B cell (primary cell): ENCODE measurements at regions not wholly inside any gene's neighbourhood (a gene's known extent, or its start where the extent isn't known, plus 50 kb on each side); places are given as distances from the start of the nearest gene placed in this dataset.

Experiments used
- ATAC-seq: fragments of 200-7000 bp; cut with Tn5 transposase; one replicate; pipeline ENCODE4 v1.10.0; 2021; ENCODE audit warnings: low read depth, mild to moderate bottlenecking, moderate number of reproducible peaks, moderate library complexity
- CTCF ChIA-PET: fragments of 350-600 bp; sonication (Branson Sonifier 250); formaldehyde crosslinking; loops from one replicate; lab custom pipeline; 2021; ENCODE audit warnings: antibody characterized with exemption, inconsistent platforms; lab: Charles Lee
- POLR2A ChIA-PET: fragments of 350-600 bp; sonication (Branson Sonifier 250); formaldehyde crosslinking; loops from one replicate; lab custom pipeline; 2021; ENCODE audit warnings: antibody characterized with exemption; lab: Charles Lee
- DNase-seq: peaks from one replicate; pipeline ENCODE4 v3.0.0; 2013
- H2AFZ ChIP-seq: 2 replicates; pipeline ENCODE4 v1.6.1; 2012; ENCODE audit warnings: mild to moderate bottlenecking, low read depth, low read length; ENCODE audit not compliant: insufficient read depth, poor library complexity, severe bottlenecking
- H3K27ac ChIP-seq, 2 donors: 1 replicate in 1 of 2; 2 replicates in 1 of 2; pipeline ENCODE4 v1.5.1; 2012 to 2013; ENCODE audit warnings: low read length in 2 of 2, mild to moderate bottlenecking in 2 of 2, moderate library complexity in 1 of 2
- H3K27me3 ChIP-seq, 4 experiments: fragments of 200-600 bp in 1 of 4; sonication (generic) in 1 of 4; replicated peaks in 1 of 4; 1 replicate in 2 of 4; 2 replicates in 2 of 4; pipeline versions ENCODE4 v1.6.1 to v1.7.0; 2013 to 2016; ENCODE audit warnings: low read length in 3 of 4, mild to moderate bottlenecking in 2 of 4, mixed read lengths in 1 of 4, moderate library complexity in 1 of 4; ENCODE audit not compliant: insufficient read depth in 4 of 4, control insufficient read depth in 3 of 4; ENCODE audit errors: control extremely low read depth in 1 of 4
- H3K36me3 ChIP-seq, 2 experiments: replicated peaks in 1 of 2; 1 replicate in 1 of 2; 2 replicates in 1 of 2; pipeline versions ENCODE4 v1.6.1 to v1.7.1; 2013; ENCODE audit warnings: low read length in 1 of 2; ENCODE audit not compliant: insufficient read depth in 2 of 2, control insufficient read depth in 1 of 2; ENCODE audit errors: control extremely low read depth in 1 of 2, extremely low read depth in 1 of 2
- H3K4me1 ChIP-seq, 2 donors: fragments of 200-600 bp in 1 of 2; sonication (generic) in 1 of 2; 1 replicate in 1 of 2; 2 replicates in 1 of 2; pipeline versions ENCODE4 v1.5.1 to v1.6.1; 2013 to 2017; ENCODE audit warnings: low read length in 2 of 2; ENCODE audit not compliant: control insufficient read depth in 2 of 2, insufficient read depth in 2 of 2
- H3K4me2 ChIP-seq: replicated peaks from 2 replicates; pipeline ENCODE3; 2012; ENCODE audit warnings: mild to moderate bottlenecking, low read depth, low read length; ENCODE audit not compliant: poor library complexity, severe bottlenecking
- H3K4me3 ChIP-seq, 5 experiments: fragments of 200-600 bp in 1 of 5; sonication (generic) in 1 of 5; 1 replicate in 3 of 5; 2 replicates in 2 of 5; pipeline versions ENCODE4 v1.5.1 to v1.7.0; 2011 to 2016; ENCODE audit warnings: low read length in 4 of 5, mild to moderate bottlenecking in 4 of 5, low read depth in 2 of 5, control low read depth in 1 of 5, moderate library complexity in 1 of 5; ENCODE audit not compliant: insufficient read depth in 1 of 5; ENCODE audit errors: control extremely low read depth in 1 of 5, extremely low read depth in 1 of 5
- H3K79me2 ChIP-seq: fragments of 200-600 bp; sonication (generic); one replicate; pipeline ENCODE4 v1.6.0; 2016; ENCODE audit warnings: low read length; ENCODE audit not compliant: control insufficient read depth, insufficient read depth
- H3K9ac ChIP-seq: fragments of 200-600 bp; sonication (generic); 2 replicates; pipeline ENCODE4 v1.6.1; 2017; ENCODE audit warnings: mild to moderate bottlenecking, low read length, moderate library complexity
- H3K9me3 ChIP-seq, 3 donors: one replicate each; pipeline versions ENCODE4 v1.6.1 to v1.7.1; 2013; ENCODE audit warnings: low read length in 2 of 3; ENCODE audit not compliant: control insufficient read depth in 2 of 3, insufficient read depth in 1 of 3; ENCODE audit errors: control extremely low read depth in 1 of 3
- H4K20me1 ChIP-seq: 2 replicates; pipeline ENCODE4 v1.6.0; 2012; ENCODE audit warnings: mild to moderate bottlenecking, low read length; ENCODE audit not compliant: insufficient read depth, control insufficient read depth, poor library complexity, severe bottlenecking
- H3K27ac Mint-ChIP-seq: one replicate; pipeline ENCODE4 v1.8.0; 2021; ENCODE audit warnings: mixed read lengths
- H3K27me3 Mint-ChIP-seq: one replicate; pipeline ENCODE4 v1.8.0; 2021; ENCODE audit warnings: mixed read lengths
- H3K4me1 Mint-ChIP-seq: one replicate; pipeline ENCODE4 v1.8.0; 2021; ENCODE audit warnings: mixed read lengths
- H3K4me3 Mint-ChIP-seq: one replicate; pipeline ENCODE4 v1.8.0; 2021; ENCODE audit warnings: mixed read lengths
- H3K9me3 Mint-ChIP-seq: one replicate; pipeline ENCODE4 v1.8.0; 2022; ENCODE audit warnings: mixed read lengths; ENCODE audit not compliant: insufficient read depth
- EZH2 ChIP-seq: IDR thresholded peaks from 2 replicates; pipeline ENCODE4 v1.6.1; 2012; ENCODE audit warnings: borderline replicate concordance, low read depth, mild to moderate bottlenecking, moderate library complexity, low read length; ENCODE audit not compliant: insufficient read depth, poor library complexity, severe bottlenecking
- WGBS: methylation state at CpG from one replicate; pipeline ENCODE4 v1.1.5; 2013; ENCODE audit warnings: missing lambda C conversion rate; ENCODE audit not compliant: insufficient coverage; 5-methylcytosine and 5-hydroxymethylcytosine counted together
- intact Hi-C: fragments of 100-400 bp; cut with micrococcal nuclease; formaldehyde crosslinking; loops from one replicate; pipeline ENCODE4 v1.10.0; 2022
- TF ChIP-seq, protein P1 (sequence below): fragments of 200-600 bp; IDR thresholded peaks from one replicate; pipeline ENCODE4 v1.8.0; 2022; ENCODE audit warnings: antibody characterized with exemption, mild to moderate bottlenecking

DNA sequence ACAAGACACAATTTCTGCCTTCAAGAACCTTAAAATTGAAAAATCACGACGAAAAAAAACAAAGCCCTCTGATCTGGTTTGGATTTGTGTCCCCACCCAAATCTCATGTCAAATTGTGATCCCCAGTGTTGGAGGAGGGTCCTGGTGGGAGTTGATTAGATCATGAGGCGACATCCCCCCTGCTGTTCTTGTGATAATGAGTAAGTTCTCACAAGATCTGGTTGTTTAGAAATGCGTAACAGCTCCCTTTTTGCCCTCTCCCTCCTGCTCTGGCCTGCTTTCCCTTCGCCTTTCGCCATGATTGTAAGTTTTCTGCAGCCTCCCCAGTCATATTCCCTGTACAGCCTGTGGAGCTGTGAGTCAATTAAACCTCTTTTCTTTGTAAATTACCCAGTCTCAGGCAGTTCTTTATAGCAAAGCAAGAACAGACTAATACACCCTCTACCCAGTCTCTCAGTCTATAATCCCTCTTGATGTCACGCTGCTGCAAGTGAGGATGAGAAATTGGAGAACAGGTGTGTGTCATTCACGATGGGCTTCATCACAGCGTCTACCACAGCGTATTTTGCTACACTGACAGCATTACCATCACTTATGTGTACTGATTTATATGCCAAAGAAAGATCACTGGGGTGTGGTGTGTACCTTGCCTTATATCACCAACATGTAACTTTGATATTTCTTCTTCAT, 330.7 kb downstream of the MTX2 start:
- Mint-ChIP-seq H3K27me3 (peaks cover 35% of the 10 kb centered on the region), H3K27ac (no peak overlapping the region), H3K4me1 (no peaks in the 10 kb centered on the region), H3K9me3 (no peaks in the 10 kb centered on the region), H3K4me3 (no peak overlapping the region)
- Histone ChIP-seq H4K20me1 (no peaks in the 10 kb centered on the region), H3K4me3 (no peak overlapping the region), H3K27me3 (peaks cover 0 to 13% (median 0%) of the 10 kb centered on the region in 4 experiments), H3K4me2 (no peak overlapping the region), H2AFZ (no peak overlapping the region), H3K9me3 (no peaks in the 10 kb centered on the region), H3K4me1 (no peaks in the 10 kb centered on the region), H3K36me3 (no peaks in the 10 kb centered on the region), H3K27ac (no peak overlapping the region), H3K9ac (no peak overlapping the region), H3K79me2 (no peaks in the 10 kb centered on the region)
- 79% methylated on average over 2 of the region's 10 CpGs for WGBS
- POLR2A ChIA-PET: no interaction called here
- ATAC-seq (no peak), DNase-seq (no peak)
- TF ChIP-seq, protein P1, sequence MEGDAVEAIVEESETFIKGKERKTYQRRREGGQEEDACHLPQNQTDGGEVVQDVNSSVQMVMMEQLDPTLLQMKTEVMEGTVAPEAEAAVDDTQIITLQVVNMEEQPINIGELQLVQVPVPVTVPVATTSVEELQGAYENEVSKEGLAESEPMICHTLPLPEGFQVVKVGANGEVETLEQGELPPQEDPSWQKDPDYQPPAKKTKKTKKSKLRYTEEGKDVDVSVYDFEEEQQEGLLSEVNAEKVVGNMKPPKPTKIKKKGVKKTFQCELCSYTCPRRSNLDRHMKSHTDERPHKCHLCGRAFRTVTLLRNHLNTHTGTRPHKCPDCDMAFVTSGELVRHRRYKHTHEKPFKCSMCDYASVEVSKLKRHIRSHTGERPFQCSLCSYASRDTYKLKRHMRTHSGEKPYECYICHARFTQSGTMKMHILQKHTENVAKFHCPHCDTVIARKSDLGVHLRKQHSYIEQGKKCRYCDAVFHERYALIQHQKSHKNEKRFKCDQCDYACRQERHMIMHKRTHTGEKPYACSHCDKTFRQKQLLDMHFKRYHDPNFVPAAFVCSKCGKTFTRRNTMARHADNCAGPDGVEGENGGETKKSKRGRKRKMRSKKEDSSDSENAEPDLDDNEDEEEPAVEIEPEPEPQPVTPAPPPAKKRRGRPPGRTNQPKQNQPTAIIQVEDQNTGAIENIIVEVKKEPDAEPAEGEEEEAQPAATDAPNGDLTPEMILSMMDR: no peak
- no peak for TF ChIP-seq EZH2
- CTCF ChIA-PET: no interaction called here
- intact Hi-C loops: no loop called here

DNA sequence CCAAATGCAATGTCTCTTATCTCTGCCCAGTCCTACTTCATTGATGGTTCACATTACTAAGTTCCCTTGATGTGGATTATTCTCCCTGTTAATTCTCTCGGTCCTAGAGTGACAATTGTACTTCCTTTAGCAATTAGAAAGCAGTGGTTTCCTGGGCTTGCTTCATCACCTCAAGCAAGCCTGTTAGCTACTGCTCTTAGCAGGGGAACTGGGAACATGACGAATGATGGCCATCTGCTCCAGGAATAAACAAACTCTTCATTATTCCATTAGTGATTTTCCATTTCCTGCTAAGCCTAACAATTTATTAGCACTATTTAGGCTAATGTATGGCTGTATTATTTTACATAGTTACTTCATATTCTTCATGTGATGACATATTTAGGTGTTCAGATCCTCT, 331.8 kb downstream of the MTX2 start:
- POLR2A ChIA-PET: no interaction called here
- Mint-ChIP-seq H3K27ac (no peak overlapping the region), H3K4me1 (no peaks in the 10 kb centered on the region), H3K4me3 (no peak overlapping the region), H3K27me3 (peaks cover 29% of the 10 kb centered on the region), H3K9me3 (no peaks in the 10 kb centered on the region)
- no peaks in the 10 kb centered on the region for H4K20me1 ChIP-seq
- H3K36me3 ChIP-seq: no peaks in the 10 kb centered on the region
- no peak overlapping the region for H3K4me2 ChIP-seq
- no peaks in the 10 kb centered on the region for H3K79me2 ChIP-seq
- no peak for DNase-seq
- intact Hi-C loops: no loop called here
- no peak overlapping the region for H3K27ac ChIP-seq
- H3K4me1 ChIP-seq: no peaks in the 10 kb centered on the region
- no peak overlapping the region for H2AFZ ChIP-seq
- no peak overlapping the region for H3K4me3 ChIP-seq
- no peak overlapping the region for H3K9ac ChIP-seq
- peaks cover 0 to 13% (median 0%) of the 10 kb centered on the region in 4 experiments for H3K27me3 ChIP-seq
- CTCF ChIA-PET: no interaction called here
- H3K9me3 ChIP-seq: no peaks in the 10 kb centered on the region
- no peak for ATAC-seq
- TF ChIP-seq EZH2: no peak
- TF ChIP-seq, protein P1: no peak
- 100% methylated on average over 1 of the region's 2 CpGs for WGBS
